HEK293 (cell line): ENCODE measurements at regions not wholly inside any gene's neighbourhood (a gene's known extent, or its start where the extent isn't known, plus 50 kb on each side); places are given as distances from the start of the nearest gene placed in this dataset.

Experiments
- CTCF ChIA-PET: fragments of 350-600 bp; formaldehyde crosslinking; extraction: SDS; loops from one replicate; lab custom pipeline; 2021; ENCODE audit warnings: antibody characterized with exemption; lab: Yijun Ruan, JAX
- POLR2A ChIA-PET: fragments of 300-600 bp; formaldehyde crosslinking; extraction: SDS; loops from one replicate; lab custom pipeline; 2020; ENCODE audit warnings: antibody characterized with exemption, inconsistent platforms; lab: Yijun Ruan, JAX
- H3K27ac ChIP-seq: fragments of 200-500 bp; sonication (Bioruptor generic); 2 replicates; pipeline ENCODE4 v1.5.1; 2014; ENCODE audit warnings: low read depth, low read length, control low read depth, inconsistent platforms; ENCODE audit errors: extremely low read depth
- H3K36me3 ChIP-seq, 2 experiments: fragments of 200-500 bp in 1 of 2; sonication (Bioruptor generic) in 1 of 2; 1 replicate in 1 of 2; 2 replicates in 1 of 2; pipeline ENCODE4 v1.5.1; 2014 to 2017; ENCODE audit warnings: inconsistent platforms in 2 of 2, low read length in 2 of 2; ENCODE audit not compliant: control insufficient read depth in 2 of 2, insufficient read depth in 1 of 2
- H3K4me1 ChIP-seq: fragments of 200-500 bp; sonication (Bioruptor generic); 2 replicates; pipeline ENCODE4 v1.5.1; 2014; ENCODE audit warnings: mild to moderate bottlenecking, low read length, inconsistent platforms; ENCODE audit not compliant: control insufficient read depth, insufficient read depth
- H3K4me3 ChIP-seq: 2 replicates; pipeline ENCODE4 v1.5.1; 2011; ENCODE audit warnings: low read depth, mild to moderate bottlenecking, control low read depth, low read length, moderate library complexity
- H3K9me3 ChIP-seq: fragments of 200-500 bp; sonication (Bioruptor generic); 2 replicates; pipeline ENCODE4 v1.5.1; 2014; ENCODE audit warnings: low read depth, low read length, inconsistent platforms; ENCODE audit not compliant: control insufficient read depth, insufficient read depth
- HOXA7 ChIP-seq: sonication (generic); formaldehyde crosslinking; IDR thresholded peaks from 2 replicates; pipeline ENCODE4 v1.8.1; 2022; ENCODE audit warnings: missing genetic modification reagents, borderline replicate concordance
- KLF10 ChIP-seq: fragments of 450-650 bp; IDR thresholded peaks from 2 replicates; pipeline ENCODE4 v1.5.1; 2018; ENCODE audit warnings: missing biosample characterization, mild to moderate bottlenecking, missing genetic modification characterization
- TCF7L2 ChIP-seq: IDR thresholded peaks from 2 replicates; pipeline ENCODE4 v1.6.1; 2011; ENCODE audit warnings: low read depth, mild to moderate bottlenecking, inconsistent platforms, low read length, moderate library complexity, borderline replicate concordance
- ZBTB48 ChIP-seq: fragments of 450-650 bp; formaldehyde crosslinking; IDR thresholded peaks from 2 replicates; pipeline ENCODE4 v1.5.1; 2016; ENCODE audit warnings: missing biosample characterization, missing genetic modification characterization
- ZEB2 ChIP-seq: fragments of 450-650 bp; formaldehyde crosslinking; IDR thresholded peaks from 2 replicates; pipeline ENCODE4 v1.5.1; 2016; ENCODE audit warnings: missing biosample characterization, missing genetic modification characterization
- ZFHX2 ChIP-seq: fragments of 450-650 bp; formaldehyde crosslinking; conservative IDR thresholded peaks from 2 replicates; pipeline ENCODE4 v1.5.1; 2016; ENCODE audit warnings: missing biosample characterization, missing genetic modification characterization
- ZNF114 ChIP-seq: fragments of 450-650 bp; formaldehyde crosslinking; IDR thresholded peaks from 2 replicates; pipeline ENCODE4 v1.5.0; 2017; ENCODE audit warnings: missing biosample characterization, missing genetic modification characterization
- ZNF138 ChIP-seq: fragments of 450-650 bp; formaldehyde crosslinking; IDR thresholded peaks from 2 replicates; pipeline ENCODE4 v1.5.1; 2016; ENCODE audit warnings: missing biosample characterization, missing genetic modification characterization, borderline replicate concordance
- ZNF19 ChIP-seq: fragments of 450-650 bp; formaldehyde crosslinking; IDR thresholded peaks from 2 replicates; pipeline ENCODE4; 2016; ENCODE audit warnings: missing biosample characterization, missing genetic modification characterization, low read depth
- ZNF214 ChIP-seq: fragments of 450-650 bp; formaldehyde crosslinking; IDR thresholded peaks from 2 replicates; pipeline ENCODE4 v1.5.1; 2017; ENCODE audit warnings: missing biosample characterization, mild to moderate bottlenecking, missing genetic modification characterization, borderline replicate concordance
- ZNF335 ChIP-seq: fragments of 450-650 bp; formaldehyde crosslinking; conservative IDR thresholded peaks from 2 replicates; pipeline ENCODE4 v1.5.1; 2016; ENCODE audit warnings: missing biosample characterization, missing genetic modification characterization
- ZNF391 ChIP-seq: fragments of 450-650 bp; formaldehyde crosslinking; IDR thresholded peaks from 2 replicates; pipeline ENCODE4 v1.5.1; 2016; ENCODE audit warnings: low read depth, missing biosample characterization, missing genetic modification characterization, borderline replicate concordance
- ZNF426 ChIP-seq: fragments of 450-650 bp; formaldehyde crosslinking; IDR thresholded peaks from 2 replicates; pipeline ENCODE4 v1.5.1; 2017; ENCODE audit warnings: missing biosample characterization, missing genetic modification characterization, mild to moderate bottlenecking, inconsistent platforms, moderate library complexity
- ZNF560 ChIP-seq: fragments of 450-650 bp; formaldehyde crosslinking; IDR thresholded peaks from 2 replicates; pipeline ENCODE4 v1.5.1; 2017; ENCODE audit warnings: missing biosample characterization, missing genetic modification characterization, borderline replicate concordance
- ZNF585B ChIP-seq: fragments of 450-650 bp; formaldehyde crosslinking; IDR thresholded peaks from 2 replicates; pipeline ENCODE4 v1.5.1; 2016; ENCODE audit warnings: missing biosample characterization, missing genetic modification characterization
- ZNF610 ChIP-seq: fragments of 450-650 bp; formaldehyde crosslinking; IDR thresholded peaks from 2 replicates; pipeline ENCODE4 v1.5.1; 2016; ENCODE audit warnings: missing biosample characterization, missing genetic modification characterization, borderline replicate concordance
- ZNF623 ChIP-seq: fragments of 450-650 bp; formaldehyde crosslinking; IDR thresholded peaks from 2 replicates; pipeline ENCODE4 v1.5.1; 2016; ENCODE audit warnings: missing biosample characterization, missing genetic modification characterization
- ZNF624 ChIP-seq: fragments of 450-650 bp; formaldehyde crosslinking; IDR thresholded peaks from 2 replicates; pipeline ENCODE4 v1.5.1; 2017; ENCODE audit warnings: missing biosample characterization, missing genetic modification characterization
- ZNF660 ChIP-seq: fragments of 450-650 bp; IDR thresholded peaks from 2 replicates; pipeline ENCODE4 v1.5.1; 2018; ENCODE audit warnings: missing biosample characterization, mild to moderate bottlenecking, missing genetic modification characterization
- ZNF747 ChIP-seq: fragments of 450-650 bp; formaldehyde crosslinking; IDR thresholded peaks from 2 replicates; pipeline ENCODE4 v1.5.1; 2016; ENCODE audit warnings: missing biosample characterization, missing genetic modification characterization
- ZNF76 ChIP-seq: fragments of 450-650 bp; formaldehyde crosslinking; IDR thresholded peaks from 2 replicates; pipeline ENCODE4; 2016; ENCODE audit warnings: low read depth, missing biosample characterization, missing genetic modification characterization, borderline replicate concordance
- ZNF785 ChIP-seq: fragments of 450-650 bp; formaldehyde crosslinking; IDR thresholded peaks from 2 replicates; pipeline ENCODE4 v1.5.1; 2016; ENCODE audit warnings: missing biosample characterization, missing genetic modification characterization
- TF ChIP-seq, protein P1 (sequence below): fragments of 450-650 bp; formaldehyde crosslinking; IDR thresholded peaks from 2 replicates; pipeline ENCODE4 v1.5.1; 2016; ENCODE audit warnings: missing biosample characterization, missing genetic modification characterization, low read depth
- TF ChIP-seq, protein P2 (sequence below): fragments of 450-650 bp; formaldehyde crosslinking; IDR thresholded peaks from 2 replicates; pipeline ENCODE4 v1.5.1; 2016; ENCODE audit warnings: missing biosample characterization, missing genetic modification characterization, borderline replicate concordance

DNA sequence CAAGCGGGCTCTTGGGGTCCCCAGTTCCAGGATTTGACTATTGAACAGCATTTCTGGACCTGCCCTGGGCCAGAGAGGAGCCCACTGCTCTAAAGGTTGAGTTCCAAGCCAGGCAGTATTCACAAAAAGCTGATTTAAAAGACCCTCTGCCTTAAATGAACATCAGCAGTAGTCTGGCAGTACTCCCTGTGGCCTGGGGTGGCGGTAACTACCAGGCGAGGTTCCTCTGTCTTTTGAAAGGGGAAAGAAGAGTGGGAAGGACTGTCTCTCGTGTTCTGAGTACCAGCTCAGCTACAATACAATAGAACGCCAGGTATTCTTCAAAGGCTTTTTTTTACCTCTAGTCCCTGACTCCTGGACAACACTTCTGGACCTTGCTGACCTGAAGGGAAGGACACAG lies 456.4 kb upstream of the TEX13C start:
- Histone ChIP-seq H3K4me3 (no peak overlapping the region), H3K4me1 (no peaks in the 10 kb centered on the region), H3K27ac (no peak overlapping the region), H3K9me3 (no peaks in the 10 kb centered on the region), H3K36me3 (no peaks in the 10 kb centered on the region)
- ChIA-PET POLR2A (no interaction called here), CTCF (no interaction called here)
- TF ChIP-seq ZNF335 = no peak
- TF ChIP-seq, protein P1, sequence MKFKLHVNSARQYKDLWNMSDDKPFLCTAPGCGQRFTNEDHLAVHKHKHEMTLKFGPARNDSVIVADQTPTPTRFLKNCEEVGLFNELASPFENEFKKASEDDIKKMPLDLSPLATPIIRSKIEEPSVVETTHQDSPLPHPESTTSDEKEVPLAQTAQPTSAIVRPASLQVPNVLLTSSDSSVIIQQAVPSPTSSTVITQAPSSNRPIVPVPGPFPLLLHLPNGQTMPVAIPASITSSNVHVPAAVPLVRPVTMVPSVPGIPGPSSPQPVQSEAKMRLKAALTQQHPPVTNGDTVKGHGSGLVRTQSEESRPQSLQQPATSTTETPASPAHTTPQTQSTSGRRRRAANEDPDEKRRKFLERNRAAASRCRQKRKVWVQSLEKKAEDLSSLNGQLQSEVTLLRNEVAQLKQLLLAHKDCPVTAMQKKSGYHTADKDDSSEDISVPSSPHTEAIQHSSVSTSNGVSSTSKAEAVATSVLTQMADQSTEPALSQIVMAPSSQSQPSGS (tag by site-specific recombination) = no peak
- no peak for TF ChIP-seq ZNF585B (tag by site-specific recombination)
- TF ChIP-seq ZNF19 (tag by site-specific recombination) = no peak
- TF ChIP-seq ZNF623 (tag by site-specific recombination) = no peak
- no peak for TF ChIP-seq ZNF214
- no peak for TF ChIP-seq HOXA7 (CRISPR knock-in tag)
- no peak for TF ChIP-seq ZNF76 (tag by site-specific recombination)
- TF ChIP-seq ZNF560 (tag by site-specific recombination) = no peak
- no peak for TF ChIP-seq ZNF624 (tag by site-specific recombination)
- TF ChIP-seq TCF7L2 = no peak
- no peak for TF ChIP-seq ZNF747 (tag by site-specific recombination)
- no peak for TF ChIP-seq ZEB2 (tag by site-specific recombination)
- TF ChIP-seq KLF10 (tag by site-specific recombination) = no peak
- no peak for TF ChIP-seq ZNF426 (tag by site-specific recombination)
- no peak for TF ChIP-seq ZNF114 (tag by site-specific recombination)

DNA sequence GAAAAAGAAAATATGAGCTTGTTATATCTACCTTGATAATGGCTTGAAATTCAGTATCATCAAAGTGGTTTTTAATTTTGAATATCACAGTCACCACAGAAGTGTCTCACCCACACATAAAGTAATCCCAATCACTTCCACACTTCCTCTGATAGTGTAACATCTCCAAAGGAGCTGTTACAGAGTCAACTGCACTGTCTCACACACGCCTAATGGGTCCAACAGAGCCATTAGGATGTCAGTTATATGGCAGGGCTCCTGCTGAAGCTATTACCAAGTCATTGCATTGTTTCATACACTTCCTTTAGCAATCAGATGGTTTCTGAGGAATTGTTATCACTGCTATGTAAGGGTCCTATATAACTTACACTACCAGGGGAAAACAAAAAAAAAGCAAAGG lies 432.1 kb upstream of the TEX13C start:
- ChIA-PET POLR2A (no interaction called here), CTCF (no interaction called here)

GRCh38 chrX:124895947-124896346 lies 423.7 kb upstream of the TEX13C start:
- no peaks in the 10 kb centered on the region for H3K9me3 ChIP-seq
- TF ChIP-seq ZNF660 (tag by site-specific recombination) (no peak), ZNF391 (tag by site-specific recombination) (no peak), ZBTB48 (no peak), ZFHX2 (tag by site-specific recombination) (no peak)
- TF ChIP-seq, protein P2, sequence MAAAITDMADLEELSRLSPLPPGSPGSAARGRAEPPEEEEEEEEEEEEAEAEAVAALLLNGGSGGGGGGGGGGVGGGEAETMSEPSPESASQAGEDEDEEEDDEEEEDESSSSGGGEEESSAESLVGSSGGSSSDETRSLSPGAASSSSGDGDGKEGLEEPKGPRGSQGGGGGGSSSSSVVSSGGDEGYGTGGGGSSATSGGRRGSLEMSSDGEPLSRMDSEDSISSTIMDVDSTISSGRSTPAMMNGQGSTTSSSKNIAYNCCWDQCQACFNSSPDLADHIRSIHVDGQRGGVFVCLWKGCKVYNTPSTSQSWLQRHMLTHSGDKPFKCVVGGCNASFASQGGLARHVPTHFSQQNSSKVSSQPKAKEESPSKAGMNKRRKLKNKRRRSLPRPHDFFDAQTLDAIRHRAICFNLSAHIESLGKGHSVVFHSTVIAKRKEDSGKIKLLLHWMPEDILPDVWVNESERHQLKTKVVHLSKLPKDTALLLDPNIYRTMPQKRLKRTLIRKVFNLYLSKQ (tag by site-specific recombination) = no peak
- TF ChIP-seq, all 188 proteins: peak for 0
- Histone ChIP-seq H3K27ac (no peak overlapping the region), H3K36me3 (no peaks in the 10 kb centered on the region), H3K4me3 (no peak overlapping the region), H3K4me1 (no peaks in the 10 kb centered on the region)
- ChIA-PET CTCF (no interaction called here), POLR2A (no interaction called here)

More for the DNA sequence above, 432.1 kb upstream of the TEX13C start:
- H3K9me3 ChIP-seq = no peaks in the 10 kb centered on the region
- no peak for TF ChIP-seq ZNF610 (tag by site-specific recombination)
- TF ChIP-seq ZNF138 (tag by site-specific recombination) = no peak
- no peak for TF ChIP-seq ZNF785
- TF ChIP-seq, all 188 proteins: peak for 0
- Histone ChIP-seq H3K36me3 (no peaks in the 10 kb centered on the region), H3K4me1 (no peaks in the 10 kb centered on the region), H3K27ac (no peak overlapping the region), H3K4me3 (no peak overlapping the region)
